Dendritic cell treated with granulocyte-macrophage colony-stimulating factor and Interleukin-4, amounts not matched to agents 40 ng/mL and 50 ng/mL, for 4 days (primary cell): ENCODE measurements at regions not wholly inside any gene's neighbourhood (a gene's known extent, or its start where the extent isn't known, plus 50 kb on each side); places are given as distances from the start of the nearest gene placed in this dataset.

ENCODE experiments used
- H3K27ac Mint-ChIP-seq: one replicate; pipeline ENCODE4 v1.8.0; 2022; ENCODE audit warnings: mild to moderate bottlenecking, mixed read lengths
- H3K27me3 Mint-ChIP-seq: one replicate; pipeline ENCODE4 v1.8.0; 2022; ENCODE audit warnings: mild to moderate bottlenecking, mixed read lengths
- H3K36me3 Mint-ChIP-seq: one replicate; pipeline ENCODE4 v1.8.0; 2022; ENCODE audit warnings: low read depth, mixed read lengths
- H3K4me1 Mint-ChIP-seq: one replicate; pipeline ENCODE4 v1.8.0; 2022; ENCODE audit warnings: low read depth, mixed read lengths
- H3K4me3 Mint-ChIP-seq: one replicate; pipeline ENCODE4 v1.8.0; 2022; ENCODE audit warnings: mild to moderate bottlenecking, moderate library complexity, mixed read lengths
- H3K9me3 Mint-ChIP-seq: one replicate; pipeline ENCODE4 v1.8.0; 2022; ENCODE audit warnings: mixed read lengths
- intact Hi-C: fragments of 100-400 bp; cut with micrococcal nuclease; formaldehyde crosslinking; loops from one replicate; pipeline ENCODE4 v1.15.0; 2022

DNA sequence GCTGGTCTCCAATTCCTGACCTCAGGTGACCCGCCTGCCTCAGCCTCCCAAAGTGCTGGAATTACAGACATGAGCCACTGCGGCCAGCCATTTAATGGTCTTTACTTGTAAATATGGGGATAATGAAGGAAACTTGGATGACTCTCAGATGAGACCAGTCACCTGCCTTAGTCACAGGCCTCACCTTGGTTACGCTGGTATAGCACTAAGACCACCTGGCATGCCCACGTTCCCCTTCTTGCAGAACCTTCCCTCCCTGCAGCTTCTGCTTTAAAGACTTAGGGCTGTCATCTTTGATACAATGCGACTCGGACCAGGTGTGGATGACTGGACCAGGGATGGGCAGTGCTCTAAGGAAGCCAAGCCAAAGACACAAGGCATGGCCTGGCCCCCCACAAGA is 629.9 kb downstream of the CCDC171 start:
- no peaks in the 10 kb centered on the region for H3K4me1 Mint-ChIP-seq
- H3K27ac Mint-ChIP-seq, result no peak overlapping the region
- intact Hi-C loops, result no loop called here
- H3K4me3 Mint-ChIP-seq, result no peak overlapping the region
- H3K9me3 Mint-ChIP-seq, result no peaks in the 10 kb centered on the region
- H3K27me3 Mint-ChIP-seq, result no peaks in the 10 kb centered on the region
- no peaks in the 10 kb centered on the region for H3K36me3 Mint-ChIP-seq

DNA sequence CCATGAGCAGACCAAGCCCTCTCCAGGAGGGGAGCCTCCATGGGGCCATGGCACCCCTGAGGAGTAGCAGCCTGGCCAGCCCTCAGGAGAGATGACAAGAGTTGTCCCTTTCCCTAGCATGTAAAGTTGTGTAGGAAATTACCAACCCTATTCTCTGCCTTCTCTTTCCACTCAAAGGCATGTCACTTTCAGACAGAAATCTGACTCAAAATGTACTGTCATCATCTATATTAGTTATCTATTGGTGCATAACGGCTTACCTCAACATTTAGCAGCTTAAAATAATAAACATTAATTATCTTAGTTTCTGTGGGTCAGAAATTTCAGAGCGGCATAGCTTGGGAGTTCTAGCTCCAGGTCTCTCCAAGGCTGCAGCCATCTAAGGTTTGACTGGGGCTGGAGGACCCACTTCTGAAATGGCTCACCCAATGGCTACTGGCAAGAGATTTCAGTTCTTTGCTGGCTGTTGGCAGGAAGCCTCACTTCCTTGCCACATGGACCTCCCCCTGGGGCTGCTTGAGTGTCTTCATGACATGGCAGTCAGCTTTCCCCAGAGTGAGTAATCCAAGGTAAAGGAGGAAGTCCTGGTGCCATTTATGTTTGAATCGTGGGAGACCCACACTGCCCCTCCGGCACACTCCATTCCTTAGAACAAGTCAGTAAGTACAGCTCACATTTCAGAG is 632.3 kb downstream of the CCDC171 start:
- no peak overlapping the region for H3K4me3 Mint-ChIP-seq
- no peak overlapping the region for H3K27ac Mint-ChIP-seq
- no peaks in the 10 kb centered on the region for H3K9me3 Mint-ChIP-seq
- no peaks in the 10 kb centered on the region for H3K36me3 Mint-ChIP-seq
- H3K27me3 Mint-ChIP-seq, result no peaks in the 10 kb centered on the region
- H3K4me1 Mint-ChIP-seq, result no peaks in the 10 kb centered on the region
- intact Hi-C loops, result no loop called here

DNA sequence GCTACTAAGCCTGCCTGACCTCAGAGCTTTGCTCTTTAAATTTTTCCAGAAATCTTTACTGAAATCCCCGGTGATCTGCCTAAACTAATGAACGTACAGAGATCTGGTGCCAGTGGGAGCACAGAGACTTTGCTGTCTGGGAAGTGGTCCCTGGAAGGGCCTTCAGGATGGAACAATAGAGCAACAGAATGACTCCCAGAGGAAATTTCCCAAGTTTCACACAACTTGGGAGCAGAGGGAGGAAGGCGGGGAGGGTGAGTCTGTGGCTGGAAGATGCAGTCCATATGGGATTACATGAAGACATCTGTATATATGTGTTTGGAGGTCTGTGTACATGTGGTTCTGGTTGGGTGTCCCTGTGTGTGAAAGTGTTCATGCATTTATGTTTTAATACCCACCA is 638.3 kb downstream of the CCDC171 start:
- no peaks in the 10 kb centered on the region for H3K27me3 Mint-ChIP-seq
- H3K27ac Mint-ChIP-seq, result no peak overlapping the region
- no peak overlapping the region for H3K4me3 Mint-ChIP-seq
- H3K36me3 Mint-ChIP-seq, result no peaks in the 10 kb centered on the region
- intact Hi-C loops, result no loop called here
- H3K9me3 Mint-ChIP-seq, result no peaks in the 10 kb centered on the region
- peaks cover 6% of the 10 kb centered on the region for H3K4me1 Mint-ChIP-seq

DNA sequence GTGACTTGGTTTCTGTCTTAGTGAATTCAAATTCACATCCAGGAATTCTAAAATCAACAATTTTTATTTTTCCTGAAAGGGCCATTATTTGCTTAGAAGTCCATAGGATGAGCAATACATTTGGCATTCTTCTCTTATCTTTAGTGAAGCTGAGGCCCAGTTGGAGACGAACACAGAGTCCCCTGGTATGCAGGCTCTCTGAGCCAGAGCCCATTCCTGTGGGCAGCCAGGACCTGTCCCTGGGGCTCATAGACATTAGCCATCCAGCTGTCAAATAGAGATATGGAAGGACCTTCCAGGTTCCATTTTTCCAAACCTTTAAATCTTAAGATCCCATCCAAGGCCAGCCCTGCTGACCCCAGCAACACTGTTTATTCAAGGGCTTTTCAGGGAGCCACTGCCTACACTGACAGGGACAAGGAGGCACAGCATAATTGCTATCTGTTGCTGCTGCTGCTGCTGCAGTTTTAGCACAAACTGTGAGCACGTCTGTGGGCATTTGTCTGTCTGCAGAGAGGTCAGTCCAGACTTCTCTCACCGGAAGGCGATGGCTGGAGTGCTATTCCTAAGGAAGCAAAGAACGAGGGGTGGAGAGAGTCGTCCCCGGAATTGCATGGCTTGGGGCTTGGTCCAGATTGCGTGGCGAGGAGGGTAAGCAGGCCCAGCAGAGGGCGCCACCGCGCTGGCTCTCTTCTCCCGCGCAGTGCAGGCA is 639.0 kb downstream of the CCDC171 start:
- no peak overlapping the region for H3K27ac Mint-ChIP-seq
- H3K4me1 Mint-ChIP-seq, result peaks cover 6% of the 10 kb centered on the region
- intact Hi-C loops, result no loop called here

DNA sequence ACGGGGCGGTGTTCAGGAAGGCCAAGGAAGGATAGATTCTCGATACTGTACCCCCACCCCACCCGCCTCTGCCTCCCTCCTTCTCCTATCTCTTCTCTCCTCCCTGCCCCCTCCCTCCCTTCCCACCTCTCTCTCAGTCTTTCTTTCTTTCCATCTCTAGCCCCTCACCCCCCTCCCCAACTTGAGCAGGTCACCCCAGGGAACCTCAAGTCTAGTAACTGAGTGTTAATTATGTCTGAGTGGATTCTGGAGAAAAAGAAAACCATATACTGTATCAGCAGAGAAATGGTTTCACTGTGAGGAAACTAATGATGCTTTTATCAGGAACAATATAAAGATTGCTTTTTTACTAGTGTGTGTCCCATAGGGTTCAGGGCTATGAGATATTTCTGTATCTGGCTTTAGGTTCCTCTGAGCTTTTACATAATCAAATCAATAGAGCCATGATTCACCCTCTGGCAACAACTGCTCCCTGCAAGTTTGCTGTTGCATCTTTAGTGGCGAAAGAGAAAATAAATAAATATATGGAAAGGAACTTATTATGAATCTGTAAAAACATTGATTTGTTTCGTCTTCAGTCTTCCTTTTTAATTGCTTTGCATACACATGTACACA is 639.7 kb downstream of the CCDC171 start:
- no peaks in the 10 kb centered on the region for H3K36me3 Mint-ChIP-seq
- H3K9me3 Mint-ChIP-seq, result no peaks in the 10 kb centered on the region
- peaks cover 6% of the 10 kb centered on the region for H3K4me1 Mint-ChIP-seq
- no peak overlapping the region for H3K27ac Mint-ChIP-seq
- no peak overlapping the region for H3K4me3 Mint-ChIP-seq
- intact Hi-C loops, result no loop called here
- H3K27me3 Mint-ChIP-seq, result no peaks in the 10 kb centered on the region

More for the DNA sequence above, 639.0 kb downstream of the CCDC171 start:
- no peaks in the 10 kb centered on the region for H3K9me3 Mint-ChIP-seq
- H3K36me3 Mint-ChIP-seq, result no peaks in the 10 kb centered on the region
- H3K4me3 Mint-ChIP-seq, result no peak overlapping the region
- no peaks in the 10 kb centered on the region for H3K27me3 Mint-ChIP-seq

DNA sequence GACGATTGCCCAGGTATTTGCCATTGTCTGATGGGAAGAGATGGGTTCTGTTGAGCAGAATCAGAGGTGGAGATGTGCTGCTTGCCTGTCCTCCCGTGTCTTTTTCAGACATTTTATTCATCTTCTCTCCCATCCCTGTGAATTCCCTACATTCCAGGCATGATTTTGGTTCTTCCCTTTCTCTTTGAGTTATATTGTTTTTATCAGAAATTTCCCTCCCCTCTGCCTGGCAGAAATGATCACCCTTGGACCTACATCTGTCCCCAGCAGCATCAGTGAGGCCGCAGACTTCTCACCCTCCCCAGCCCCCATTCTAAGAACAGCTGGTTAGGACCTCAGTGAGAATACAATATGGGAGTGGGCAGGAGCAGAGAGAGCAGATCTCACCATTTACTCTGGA is 640.2 kb downstream of the CCDC171 start:
- Mint-ChIP-seq H3K4me1 (peaks cover 6% of the 10 kb centered on the region), H3K27ac (no peak overlapping the region), H3K4me3 (no peak overlapping the region), H3K27me3 (no peaks in the 10 kb centered on the region), H3K9me3 (no peaks in the 10 kb centered on the region), H3K36me3 (no peaks in the 10 kb centered on the region)
- intact Hi-C loops, result no loop called here

DNA sequence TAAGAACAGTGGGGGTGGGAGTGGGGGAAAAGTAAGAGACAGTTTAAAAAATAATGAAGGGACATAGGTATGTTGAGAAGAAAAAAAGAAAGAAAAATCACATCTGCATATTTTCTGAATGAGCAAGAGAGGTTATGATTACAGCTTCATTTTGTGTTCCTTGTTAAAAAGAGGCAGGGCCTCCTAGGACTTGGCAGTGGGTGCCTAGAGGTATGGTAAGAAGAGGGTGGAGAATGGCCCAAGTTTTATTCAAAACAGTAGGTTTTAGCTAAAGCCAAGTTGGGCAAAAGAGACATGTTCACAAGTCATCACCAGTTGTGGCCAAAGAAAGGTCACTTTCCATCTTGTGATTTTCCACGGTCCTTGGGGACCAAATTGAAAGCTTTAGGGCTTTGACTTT is 643.4 kb downstream of the CCDC171 start:
- Mint-ChIP-seq H3K27ac (no peak overlapping the region), H3K4me1 (peaks cover 6% of the 10 kb centered on the region), H3K36me3 (no peaks in the 10 kb centered on the region), H3K27me3 (peaks cover 7% of the 10 kb centered on the region), H3K4me3 (no peak overlapping the region), H3K9me3 (no peaks in the 10 kb centered on the region)
- intact Hi-C loops, result no loop called here

DNA sequence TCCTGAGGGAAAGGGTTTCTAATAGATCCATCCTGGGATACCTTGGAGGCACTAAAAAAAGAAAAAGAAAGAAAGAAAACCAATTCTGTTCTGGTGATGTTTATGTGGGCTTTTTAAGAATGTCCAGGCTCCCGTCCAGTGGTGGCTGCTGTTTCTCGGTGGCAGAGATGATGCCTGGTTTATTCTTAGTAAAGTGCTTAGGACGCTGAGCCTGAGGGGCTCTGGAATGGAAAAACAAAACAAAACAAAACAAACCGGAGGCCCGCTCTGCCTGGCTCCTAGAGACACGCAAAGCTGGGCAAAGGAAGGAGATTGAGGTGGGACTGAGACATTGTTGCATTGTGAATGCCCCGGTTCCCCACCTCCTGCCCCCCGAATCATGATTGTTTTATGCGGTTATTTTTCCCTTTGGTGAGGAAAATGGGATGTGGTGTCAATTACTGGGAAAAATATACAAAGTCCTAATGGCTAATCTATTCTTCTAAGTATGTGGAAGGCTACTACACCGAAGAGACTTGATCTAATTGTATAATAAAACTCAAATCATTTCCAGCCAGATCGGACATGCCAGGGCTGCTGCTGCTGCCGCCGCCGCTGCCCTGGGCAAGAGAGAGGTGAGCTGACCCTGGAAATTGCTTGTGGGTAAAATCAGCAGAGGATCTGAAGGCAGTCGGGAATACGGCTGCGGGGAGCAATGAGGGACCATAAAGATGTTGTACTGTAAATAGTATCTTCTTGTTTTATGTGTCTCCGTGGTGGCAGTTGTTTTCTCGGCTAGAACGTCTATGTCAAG is 644.9 kb downstream of the CCDC171 start:
- no peak overlapping the region for H3K4me3 Mint-ChIP-seq
- H3K27me3 Mint-ChIP-seq, result peaks cover 8% of the 10 kb centered on the region
- no peaks in the 10 kb centered on the region for H3K36me3 Mint-ChIP-seq
- H3K4me1 Mint-ChIP-seq, result no peaks in the 10 kb centered on the region
- H3K9me3 Mint-ChIP-seq, result no peaks in the 10 kb centered on the region
- H3K27ac Mint-ChIP-seq, result no peak overlapping the region
- intact Hi-C loops, result no loop called here

DNA sequence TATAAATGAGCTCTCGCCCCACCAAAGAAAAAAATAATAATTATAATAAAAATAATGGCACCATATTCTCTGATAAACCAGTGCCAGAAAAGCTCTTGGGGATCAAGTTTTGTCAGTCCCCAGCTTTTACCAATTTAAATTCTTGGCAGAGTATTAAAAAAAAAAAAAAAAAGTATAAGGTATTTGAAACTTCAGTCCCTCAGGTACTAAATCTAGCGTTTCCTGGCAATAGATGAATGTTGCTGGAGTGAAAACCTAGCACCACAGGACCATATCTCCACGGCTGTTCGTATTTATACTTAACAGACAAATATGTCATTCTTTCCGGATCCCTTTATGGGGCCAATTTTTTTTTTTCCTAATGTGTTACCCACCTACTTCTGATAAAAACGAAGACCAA is 646.2 kb downstream of the CCDC171 start:
- H3K36me3 Mint-ChIP-seq, result no peaks in the 10 kb centered on the region
- no peak overlapping the region for H3K27ac Mint-ChIP-seq
- intact Hi-C loops, result no loop called here
- no peak overlapping the region for H3K4me3 Mint-ChIP-seq
- peaks cover 8% of the 10 kb centered on the region for H3K27me3 Mint-ChIP-seq
- H3K4me1 Mint-ChIP-seq, result no peaks in the 10 kb centered on the region
- H3K9me3 Mint-ChIP-seq, result no peaks in the 10 kb centered on the region

DNA sequence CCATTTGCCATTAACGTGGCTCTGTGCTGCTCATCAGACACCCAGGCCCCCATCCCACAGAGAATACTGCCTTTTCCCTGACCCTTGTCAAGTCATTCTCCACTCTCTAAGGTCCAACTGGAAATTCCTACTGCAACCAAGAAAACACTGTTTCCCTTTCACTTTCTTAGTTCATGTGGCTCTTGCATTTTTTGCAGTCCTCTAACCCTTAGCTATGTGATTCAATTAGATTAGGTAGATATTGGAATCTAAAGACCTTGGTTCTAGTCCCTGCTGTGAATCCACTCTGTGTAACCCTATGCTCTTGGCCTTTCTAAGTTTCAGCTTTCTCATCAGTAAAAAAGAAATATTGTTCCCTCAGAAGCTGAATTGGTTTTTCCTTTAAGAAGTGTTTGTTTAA is 649.4 kb downstream of the CCDC171 start:
- intact Hi-C loops, result no loop called here
- Mint-ChIP-seq H3K4me3 (no peak overlapping the region), H3K27ac (no peak overlapping the region), H3K9me3 (peaks cover 8% of the 10 kb centered on the region), H3K27me3 (peaks cover 10% of the 10 kb centered on the region), H3K36me3 (no peaks in the 10 kb centered on the region), H3K4me1 (no peaks in the 10 kb centered on the region)

DNA sequence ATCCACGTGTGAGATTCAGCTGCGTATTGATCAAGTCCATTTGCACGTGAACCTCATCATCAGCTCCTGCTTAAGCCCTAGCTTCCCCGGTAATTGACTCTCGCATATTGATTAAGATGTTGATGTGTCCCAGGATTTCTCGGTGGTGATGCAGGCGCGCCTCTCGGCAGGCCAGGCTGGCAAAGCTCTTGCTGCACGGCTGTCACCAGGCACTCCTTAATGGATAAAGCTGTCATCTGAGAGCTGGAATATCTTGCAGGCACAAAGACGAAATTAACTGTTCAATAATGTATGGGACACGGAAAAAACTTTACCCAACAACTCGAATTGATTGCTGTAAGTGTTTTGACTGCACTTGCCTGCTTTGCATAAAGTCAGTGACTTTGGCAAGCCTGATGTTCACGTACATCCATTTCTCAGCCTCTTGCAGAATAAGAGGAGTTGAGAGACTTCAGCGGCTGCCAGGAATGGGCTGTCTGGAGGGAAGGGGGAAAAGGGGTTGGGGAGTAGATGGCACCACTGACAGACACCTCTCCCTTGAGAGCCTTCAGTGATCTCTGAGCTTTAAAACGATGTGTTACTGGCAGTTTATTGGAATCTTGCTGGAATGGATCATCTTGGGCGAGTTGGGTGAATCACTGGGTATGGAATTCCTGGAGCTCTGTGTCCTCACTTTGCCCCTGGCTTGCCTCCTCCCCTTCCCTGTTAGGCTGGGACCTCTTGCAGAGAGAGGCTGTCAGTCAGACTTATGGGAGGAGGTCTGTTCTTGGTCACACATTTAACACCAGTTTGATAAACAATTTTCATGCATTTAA is 650.3 kb downstream of the CCDC171 start:
- H3K27me3 Mint-ChIP-seq, result peaks cover 10% of the 10 kb centered on the region
- no peaks in the 10 kb centered on the region for H3K4me1 Mint-ChIP-seq
- H3K9me3 Mint-ChIP-seq, result peaks cover 8% of the 10 kb centered on the region
- intact Hi-C loops, result no loop called here
- no peak overlapping the region for H3K4me3 Mint-ChIP-seq
- no peaks in the 10 kb centered on the region for H3K36me3 Mint-ChIP-seq
- H3K27ac Mint-ChIP-seq, result no peak overlapping the region

DNA sequence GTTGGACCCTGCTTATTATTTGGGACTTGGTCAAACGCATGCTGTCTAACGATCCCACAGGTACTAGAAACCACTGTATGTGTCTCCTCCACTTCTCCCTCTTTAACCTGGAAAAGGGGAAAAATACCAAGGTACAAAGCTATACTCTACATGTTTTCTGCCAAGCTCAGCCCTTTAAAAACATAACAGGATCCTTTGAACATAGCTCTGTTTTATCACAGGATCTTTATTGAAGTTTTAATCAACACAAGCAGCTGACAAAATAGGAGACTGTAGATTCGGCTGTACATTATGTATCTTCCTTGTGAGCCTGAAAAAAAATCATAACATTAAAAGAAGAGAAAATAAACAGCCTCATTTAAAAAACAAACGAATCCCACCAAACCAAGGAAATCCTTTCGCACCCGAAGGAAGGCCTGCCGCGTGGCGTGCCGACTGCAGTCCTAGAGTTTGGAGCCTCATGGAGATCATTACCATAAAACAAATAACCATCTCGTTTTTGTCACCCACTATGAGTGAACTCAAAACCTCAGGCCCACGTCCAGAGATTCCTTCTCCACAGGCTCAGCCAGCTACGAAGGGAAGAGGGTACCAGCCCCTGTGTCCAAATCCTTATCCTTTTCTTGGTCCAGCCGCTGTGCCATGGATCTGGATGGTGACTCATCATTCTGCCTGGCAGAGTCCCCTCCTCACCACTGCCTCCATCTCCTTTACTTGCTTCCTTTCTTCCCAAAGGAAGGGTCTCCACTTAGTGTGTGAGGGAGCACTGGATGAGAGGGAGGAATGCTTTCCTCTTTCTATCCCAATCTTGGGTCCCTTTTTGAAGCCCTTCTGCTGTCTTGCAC is 651.1 kb downstream of the CCDC171 start:
- Mint-ChIP-seq H3K4me1 (no peaks in the 10 kb centered on the region), H3K36me3 (no peaks in the 10 kb centered on the region), H3K9me3 (peaks cover 8% of the 10 kb centered on the region), H3K4me3 (no peak overlapping the region), H3K27ac (no peak overlapping the region), H3K27me3 (peaks cover 9% of the 10 kb centered on the region)
- intact Hi-C loops, result no loop called here

DNA sequence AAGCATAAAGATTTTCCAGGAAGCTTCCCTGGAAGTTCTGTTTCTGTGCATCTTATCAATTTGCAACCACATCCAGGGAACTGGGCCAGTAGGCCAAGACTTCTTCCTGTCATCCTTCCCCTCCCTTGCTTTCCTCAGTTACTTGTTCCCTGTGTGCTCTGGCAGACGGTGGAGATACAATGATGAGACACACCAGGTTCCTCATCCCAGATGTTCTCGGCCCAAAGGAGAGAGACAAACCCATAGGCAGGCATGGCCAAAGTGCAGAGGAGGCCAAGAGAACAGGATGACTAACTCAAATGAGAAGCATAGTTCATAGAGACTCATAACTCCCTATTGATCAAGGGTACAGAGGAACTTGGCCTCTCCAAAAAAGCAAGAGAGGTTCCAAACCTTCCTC is 652.6 kb downstream of the CCDC171 start:
- Mint-ChIP-seq H3K27ac (no peak overlapping the region), H3K27me3 (peaks cover 9% of the 10 kb centered on the region)
- intact Hi-C loops, result no loop called here

More for the DNA sequence above, 652.6 kb downstream of the CCDC171 start:
- Mint-ChIP-seq H3K9me3 (peaks cover 8% of the 10 kb centered on the region), H3K36me3 (no peaks in the 10 kb centered on the region), H3K4me1 (no peaks in the 10 kb centered on the region), H3K4me3 (no peak overlapping the region)
